Activated naive CD4-positive, alpha-beta T cell treated with anti-CD3 and anti-CD28 coated beads, Interleukin-2, amount 50 U/mL, for 24 hours (primary cell): ENCODE measurements at regions not wholly inside any gene's neighbourhood (a gene's known extent, or its start where the extent isn't known, plus 50 kb on each side); places are given as distances from the start of the nearest gene placed in this dataset.

Experiments used
- H3K27ac Mint-ChIP-seq: one replicate; pipeline ENCODE4 v1.8.0; 2021; ENCODE audit warnings: mild to moderate bottlenecking, mixed read lengths
- H3K27me3 Mint-ChIP-seq: one replicate; pipeline ENCODE4 v1.8.0; 2021; ENCODE audit warnings: mixed read lengths
- H3K36me3 Mint-ChIP-seq: one replicate; pipeline ENCODE4 v1.8.0; 2021; ENCODE audit warnings: mixed read lengths
- H3K4me1 Mint-ChIP-seq: one replicate; pipeline ENCODE4 v1.8.0; 2021; ENCODE audit warnings: mixed read lengths
- H3K4me3 Mint-ChIP-seq: one replicate; pipeline ENCODE4 v1.8.0; 2021; ENCODE audit warnings: mild to moderate bottlenecking, mixed read lengths
- H3K9me3 Mint-ChIP-seq: one replicate; pipeline ENCODE4 v1.8.0; 2021; ENCODE audit warnings: mixed read lengths

- Mint-ChIP-seq H3K4me3 (no peak overlapping the region), H3K27ac (no peak overlapping the region), H3K27me3 (peaks cover 5% of the 10 kb centered on the region), H3K9me3 (no peaks in the 10 kb centered on the region), H3K36me3 (no peaks in the 10 kb centered on the region), H3K4me1 (no peaks in the 10 kb centered on the region)
Observed at GRCh38 chr10:128843972-128844371, 623.1 kb upstream of the MGMT start.

GRCh38 chr10:128846927-128847326 lies 620.1 kb upstream of the MGMT start:
- Mint-ChIP-seq H3K4me3 (no peak overlapping the region), H3K27ac (no peak overlapping the region), H3K27me3 (no peaks in the 10 kb centered on the region), H3K9me3 (no peaks in the 10 kb centered on the region), H3K36me3 (no peaks in the 10 kb centered on the region), H3K4me1 (no peaks in the 10 kb centered on the region)

GRCh38 chr10:128848810-128849209 lies 618.2 kb upstream of the MGMT start:
- no peaks in the 10 kb centered on the region for H3K4me1 Mint-ChIP-seq

GRCh38 chr10:128850647-128851046 lies 616.4 kb upstream of the MGMT start:
- no peaks in the 10 kb centered on the region for H3K4me1 Mint-ChIP-seq
- H3K27me3 Mint-ChIP-seq, result no peaks in the 10 kb centered on the region
- no peak overlapping the region for H3K27ac Mint-ChIP-seq
- no peaks in the 10 kb centered on the region for H3K36me3 Mint-ChIP-seq
- no peak overlapping the region for H3K4me3 Mint-ChIP-seq
- no peaks in the 10 kb centered on the region for H3K9me3 Mint-ChIP-seq

More at GRCh38 chr10:128848810-128849209, 618.2 kb upstream of the MGMT start:
- H3K4me3 Mint-ChIP-seq, result no peak overlapping the region
- H3K9me3 Mint-ChIP-seq, result no peaks in the 10 kb centered on the region
- no peaks in the 10 kb centered on the region for H3K36me3 Mint-ChIP-seq
- no peak overlapping the region for H3K27ac Mint-ChIP-seq
- no peaks in the 10 kb centered on the region for H3K27me3 Mint-ChIP-seq

- no peak overlapping the region for H3K27ac Mint-ChIP-seq
- H3K4me1 Mint-ChIP-seq, result no peaks in the 10 kb centered on the region
- H3K27me3 Mint-ChIP-seq, result no peaks in the 10 kb centered on the region
- no peaks in the 10 kb centered on the region for H3K9me3 Mint-ChIP-seq
- no peak overlapping the region for H3K4me3 Mint-ChIP-seq
- no peaks in the 10 kb centered on the region for H3K36me3 Mint-ChIP-seq
Observed at GRCh38 chr10:128851281-128851680, 615.8 kb upstream of the MGMT start.

GRCh38 chr10:128851726-128852125 lies 615.3 kb upstream of the MGMT start:
- Mint-ChIP-seq H3K4me1 (no peaks in the 10 kb centered on the region), H3K27me3 (no peaks in the 10 kb centered on the region), H3K36me3 (no peaks in the 10 kb centered on the region), H3K4me3 (no peak overlapping the region), H3K27ac (no peak overlapping the region), H3K9me3 (no peaks in the 10 kb centered on the region)

- Mint-ChIP-seq H3K36me3 (no peaks in the 10 kb centered on the region), H3K4me3 (no peak overlapping the region), H3K27me3 (no peaks in the 10 kb centered on the region), H3K9me3 (no peaks in the 10 kb centered on the region), H3K4me1 (no peaks in the 10 kb centered on the region), H3K27ac (no peak overlapping the region)
Observed at GRCh38 chr10:128852449-128852848, 614.6 kb upstream of the MGMT start.

GRCh38 chr10:128852902-128853301 lies 614.1 kb upstream of the MGMT start:
- Mint-ChIP-seq H3K27ac (no peak overlapping the region), H3K36me3 (no peaks in the 10 kb centered on the region), H3K4me3 (no peak overlapping the region), H3K27me3 (no peaks in the 10 kb centered on the region), H3K4me1 (no peaks in the 10 kb centered on the region), H3K9me3 (no peaks in the 10 kb centered on the region)

GRCh38 chr10:128853537-128853936 lies 613.5 kb upstream of the MGMT start:
- Mint-ChIP-seq H3K4me1 (no peaks in the 10 kb centered on the region), H3K27me3 (no peaks in the 10 kb centered on the region)

GRCh38 chr10:128854204-128854603 lies 612.8 kb upstream of the MGMT start:
- Mint-ChIP-seq H3K27me3 (no peaks in the 10 kb centered on the region), H3K4me3 (no peak overlapping the region), H3K4me1 (no peaks in the 10 kb centered on the region), H3K36me3 (no peaks in the 10 kb centered on the region), H3K27ac (no peak overlapping the region), H3K9me3 (no peaks in the 10 kb centered on the region)

More at GRCh38 chr10:128853537-128853936, 613.5 kb upstream of the MGMT start:
- no peak overlapping the region for H3K27ac Mint-ChIP-seq
- H3K9me3 Mint-ChIP-seq, result no peaks in the 10 kb centered on the region
- H3K36me3 Mint-ChIP-seq, result no peaks in the 10 kb centered on the region
- H3K4me3 Mint-ChIP-seq, result no peak overlapping the region

- no peak overlapping the region for H3K27ac Mint-ChIP-seq
- H3K4me3 Mint-ChIP-seq, result no peak overlapping the region
- H3K36me3 Mint-ChIP-seq, result no peaks in the 10 kb centered on the region
- H3K9me3 Mint-ChIP-seq, result no peaks in the 10 kb centered on the region
- H3K4me1 Mint-ChIP-seq, result no peaks in the 10 kb centered on the region
- no peaks in the 10 kb centered on the region for H3K27me3 Mint-ChIP-seq
Observed at GRCh38 chr10:128854963-128855362, 612.1 kb upstream of the MGMT start.

GRCh38 chr10:128855618-128856428 lies 611.2 kb upstream of the MGMT start:
- no peak overlapping the region for H3K4me3 Mint-ChIP-seq
- H3K4me1 Mint-ChIP-seq, result no peaks in the 10 kb centered on the region
- H3K27me3 Mint-ChIP-seq, result no peaks in the 10 kb centered on the region
- H3K9me3 Mint-ChIP-seq, result no peaks in the 10 kb centered on the region
- H3K27ac Mint-ChIP-seq, result no peak overlapping the region
- H3K36me3 Mint-ChIP-seq, result no peaks in the 10 kb centered on the region

GRCh38 chr10:128859738-128860386 lies 607.2 kb upstream of the MGMT start:
- no peaks in the 10 kb centered on the region for H3K9me3 Mint-ChIP-seq
- H3K4me1 Mint-ChIP-seq, result no peaks in the 10 kb centered on the region
- no peak overlapping the region for H3K27ac Mint-ChIP-seq
- H3K27me3 Mint-ChIP-seq, result no peaks in the 10 kb centered on the region
- H3K4me3 Mint-ChIP-seq, result no peak overlapping the region
- H3K36me3 Mint-ChIP-seq, result no peaks in the 10 kb centered on the region

GRCh38 chr10:128860574-128860973 lies 606.5 kb upstream of the MGMT start:
- no peaks in the 10 kb centered on the region for H3K4me1 Mint-ChIP-seq
- no peak overlapping the region for H3K4me3 Mint-ChIP-seq
- no peaks in the 10 kb centered on the region for H3K36me3 Mint-ChIP-seq
- no peaks in the 10 kb centered on the region for H3K9me3 Mint-ChIP-seq
- no peak overlapping the region for H3K27ac Mint-ChIP-seq
- H3K27me3 Mint-ChIP-seq, result no peaks in the 10 kb centered on the region

- Mint-ChIP-seq H3K36me3 (no peaks in the 10 kb centered on the region), H3K4me3 (no peak overlapping the region), H3K27me3 (no peaks in the 10 kb centered on the region), H3K27ac (no peak overlapping the region), H3K9me3 (no peaks in the 10 kb centered on the region), H3K4me1 (no peaks in the 10 kb centered on the region)
Observed at GRCh38 chr10:128861018-128861901, 605.8 kb upstream of the MGMT start.

GRCh38 chr10:128863411-128863810 lies 603.6 kb upstream of the MGMT start:
- H3K9me3 Mint-ChIP-seq, result no peaks in the 10 kb centered on the region
- no peak overlapping the region for H3K27ac Mint-ChIP-seq
- no peak overlapping the region for H3K4me3 Mint-ChIP-seq
- H3K4me1 Mint-ChIP-seq, result no peaks in the 10 kb centered on the region
- no peaks in the 10 kb centered on the region for H3K27me3 Mint-ChIP-seq
- no peaks in the 10 kb centered on the region for H3K36me3 Mint-ChIP-seq
